Esophagus squamous epithelium (tissue), 5 donors: ENCODE measurements at regions not wholly inside any gene's neighbourhood (a gene's known extent, or its start where the extent isn't known, plus 50 kb on each side); places are given as distances from the start of the nearest gene placed in this dataset.
"Not testable (repeated sequence)": the region's sequence is repeated elsewhere in the genome, so short reads cannot be mapped to it uniquely, and the experiment has no call there.

Experiments
- DNase-seq: peaks from one replicate; lab custom pipeline; 2025; lab: John Stamatoyannopoulos, UW
- H3K27ac ChIP-seq, 4 donors: fragments of 200-600 bp; sonication (generic); one replicate each; pipeline ENCODE4 v1.5.1; 2016 to 2019; ENCODE audit warnings: mild to moderate bottlenecking in 1 of 4
- H3K27me3 ChIP-seq, 4 donors: fragments of 200-600 bp; sonication (generic); 1 replicate in 3 of 4; 2 replicates in 1 of 4; pipeline versions ENCODE4 v1.5.1 to v1.6.0; 2017 to 2021; ENCODE audit warnings: antibody characterized with exemption in 1 of 4
- H3K36me3 ChIP-seq, 3 donors: fragments of 200-600 bp; sonication (generic); one replicate each; pipeline ENCODE4 v1.5.1; 2016 to 2019
- H3K4me1 ChIP-seq, 3 donors: fragments of 200-600 bp; sonication (generic); one replicate each; pipeline ENCODE4 v1.5.1; 2017 to 2019
- H3K4me3 ChIP-seq, 4 donors: fragments of 200-600 bp; sonication (generic); 1 replicate in 3 of 4; 2 replicates in 1 of 4; pipeline ENCODE4 v1.5.1; 2016 to 2019; ENCODE audit warnings: mild to moderate bottlenecking in 2 of 4, moderate library complexity in 1 of 4
- H3K9me3 ChIP-seq, 3 donors: fragments of 200-600 bp; sonication (generic); one replicate each; pipeline ENCODE4 v1.5.1; 2016 to 2019
- POLR2A ChIP-seq, 4 donors: fragments of 450-650 bp; IDR thresholded peaks; one replicate each; pipeline ENCODE4 v1.6.1; 2017; ENCODE audit warnings: antibody characterized with exemption in 4 of 4, mild to moderate bottlenecking in 4 of 4, moderate library complexity in 3 of 4
- WGBS, 2 donors: methylation state at CpG; one replicate each; pipeline ENCODE4 v1.1.5; 2018; 5-methylcytosine and 5-hydroxymethylcytosine counted together
- intact Hi-C: fragments of 100-400 bp; cut with DNase I; formaldehyde crosslinking; loops from one replicate; pipeline ENCODE4 v1.15.0; 2022
- TF ChIP-seq, protein P1 (sequence below), 6 experiments: fragments of 450-650 bp in 4 of 6; fragments of 200-600 bp in 2 of 6; sonication (generic) in 2 of 6; IDR thresholded peaks; one replicate each; pipeline ENCODE4 v1.5.1; 2016 to 2019; ENCODE audit warnings: antibody characterized with exemption in 6 of 6, mild to moderate bottlenecking in 4 of 6, moderate library complexity in 4 of 6
- donor health status: DM: yes; HTN: yes; CAD: no.

GRCh38 chrX:18034945-18035344 is 173.8 kb upstream of the RAI2 start:
- WGBS, 2 donors, result 50 to 65% methylated on average over 2 of the region's 2 CpGs
- intact Hi-C loops, result no loop called here
- H3K4me3 ChIP-seq, result no peak overlapping the region
- no peak overlapping the region for H3K27ac ChIP-seq
- H3K4me1 ChIP-seq, result no peaks in the 10 kb centered on the region
- H3K36me3 ChIP-seq, result no peaks in the 10 kb centered on the region
- no peaks in the 10 kb centered on the region for H3K9me3 ChIP-seq
- TF ChIP-seq, protein P1, sequence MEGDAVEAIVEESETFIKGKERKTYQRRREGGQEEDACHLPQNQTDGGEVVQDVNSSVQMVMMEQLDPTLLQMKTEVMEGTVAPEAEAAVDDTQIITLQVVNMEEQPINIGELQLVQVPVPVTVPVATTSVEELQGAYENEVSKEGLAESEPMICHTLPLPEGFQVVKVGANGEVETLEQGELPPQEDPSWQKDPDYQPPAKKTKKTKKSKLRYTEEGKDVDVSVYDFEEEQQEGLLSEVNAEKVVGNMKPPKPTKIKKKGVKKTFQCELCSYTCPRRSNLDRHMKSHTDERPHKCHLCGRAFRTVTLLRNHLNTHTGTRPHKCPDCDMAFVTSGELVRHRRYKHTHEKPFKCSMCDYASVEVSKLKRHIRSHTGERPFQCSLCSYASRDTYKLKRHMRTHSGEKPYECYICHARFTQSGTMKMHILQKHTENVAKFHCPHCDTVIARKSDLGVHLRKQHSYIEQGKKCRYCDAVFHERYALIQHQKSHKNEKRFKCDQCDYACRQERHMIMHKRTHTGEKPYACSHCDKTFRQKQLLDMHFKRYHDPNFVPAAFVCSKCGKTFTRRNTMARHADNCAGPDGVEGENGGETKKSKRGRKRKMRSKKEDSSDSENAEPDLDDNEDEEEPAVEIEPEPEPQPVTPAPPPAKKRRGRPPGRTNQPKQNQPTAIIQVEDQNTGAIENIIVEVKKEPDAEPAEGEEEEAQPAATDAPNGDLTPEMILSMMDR (IDR thresholded peaks at IDR 0.05), result no peak
- no peak for TF ChIP-seq POLR2A (IDR thresholded peaks at IDR 0.05)
- no peak for DNase-seq
- H3K27me3 ChIP-seq, result no peaks in the 10 kb centered on the region

GRCh38 chrX:18034504-18034903 is 173.4 kb upstream of the RAI2 start:
- intact Hi-C loops, result no loop called here
- H3K27me3 ChIP-seq, result no peaks in the 10 kb centered on the region

DNA sequence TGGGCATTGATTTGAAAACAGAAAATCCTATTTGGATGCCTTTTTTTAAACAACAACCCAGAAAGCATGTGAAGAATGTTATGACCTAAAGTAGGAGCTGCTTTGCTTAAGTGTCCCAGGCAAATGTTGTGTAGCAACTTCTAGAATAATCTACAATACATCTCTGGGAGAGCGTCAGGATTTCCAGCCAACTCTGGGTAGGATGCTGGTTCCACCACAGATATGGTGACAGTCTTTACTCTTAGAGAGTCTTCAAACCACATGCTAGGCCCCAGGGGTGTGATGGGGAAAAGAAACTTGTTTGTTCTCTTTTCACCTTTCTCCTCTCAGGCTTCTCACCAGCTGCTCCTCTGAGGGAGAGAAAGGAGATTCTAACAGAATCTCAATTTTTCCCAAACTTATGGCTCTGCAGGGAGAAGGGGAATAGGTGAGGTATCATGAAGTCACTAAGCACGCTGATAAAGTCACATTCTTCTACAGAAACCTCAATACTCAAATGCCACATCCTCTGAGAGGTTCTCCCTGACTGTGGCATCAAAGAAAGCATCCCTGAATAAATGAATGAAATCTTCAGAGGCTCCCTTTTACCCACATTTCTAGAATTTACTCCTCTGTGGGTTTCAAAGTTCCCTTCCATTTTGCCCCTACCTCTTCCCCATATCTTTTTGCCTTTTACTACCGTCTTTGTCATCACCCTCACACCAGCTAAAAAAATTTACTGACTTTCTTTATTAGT is 171.6 kb upstream of the RAI2 start:
- H3K36me3 ChIP-seq, result no peaks in the 10 kb centered on the region
- no peaks in the 10 kb centered on the region for H3K9me3 ChIP-seq
- H3K4me1 ChIP-seq, result no peaks in the 10 kb centered on the region
- no peak overlapping the region for H3K4me3 ChIP-seq
- no peak overlapping the region for H3K27ac ChIP-seq
- TF ChIP-seq, protein P1 (IDR thresholded peaks at IDR 0.05), result no peak
- TF ChIP-seq POLR2A (IDR thresholded peaks at IDR 0.05), result no peak
- WGBS, 2 donors, result 53 to 61% methylated on average over 2 to 3 of the region's 3 CpGs
- DNase-seq, result no peak
- H3K27me3 ChIP-seq, result no peaks in the 10 kb centered on the region
- intact Hi-C loops, result no loop called here

More at GRCh38 chrX:18034504-18034903, 173.4 kb upstream of the RAI2 start:
- Histone ChIP-seq H3K4me1 (no peaks in the 10 kb centered on the region), H3K9me3 (no peaks in the 10 kb centered on the region), H3K27ac (no peak overlapping the region), H3K36me3 (no peaks in the 10 kb centered on the region), H3K4me3 (no peak overlapping the region)
- no peak for DNase-seq
- no peak for TF ChIP-seq POLR2A (IDR thresholded peaks at IDR 0.05)
- TF ChIP-seq, protein P1 (IDR thresholded peaks at IDR 0.05), result no peak
- WGBS, 2 donors, result 66 to 85% methylated on average over 2 to 3 of the region's 3 CpGs

GRCh38 chrX:18031726-18032375 is 170.8 kb upstream of the RAI2 start:
- Histone ChIP-seq H3K4me3 (no peak overlapping the region), H3K36me3 (no peaks in the 10 kb centered on the region), H3K9me3 (no peaks in the 10 kb centered on the region), H3K27me3 (no peaks in the 10 kb centered on the region), H3K27ac (no peak overlapping the region), H3K4me1 (no peaks in the 10 kb centered on the region)
- DNase-seq, result no peak
- intact Hi-C loops, result no loop called here
- WGBS, 2 donors, result 82 to 86% methylated on average over 6 of the region's 7 CpGs
- TF ChIP-seq, protein P1 (IDR thresholded peaks at IDR 0.05), result no peak

GRCh38 chrX:18030656-18031055 is 169.6 kb upstream of the RAI2 start:
- H3K9me3 ChIP-seq, H3K27ac ChIP-seq, H3K27me3 ChIP-seq, H3K4me1 ChIP-seq, H3K4me3 ChIP-seq, H3K36me3 ChIP-seq, DNase-seq, intact Hi-C loops: not testable (repeated sequence)
- WGBS, 2 donors, result 17 to 57% methylated on average over 1 of the region's 1 CpG
